IPS-NIHi7 (cell line): ENCODE measurements at regions not wholly inside any gene's neighbourhood (a gene's known extent, or its start where the extent isn't known, plus 50 kb on each side); places are given as distances from the start of the nearest gene placed in this dataset.
"Not testable (repeated sequence)": the region's sequence is repeated elsewhere in the genome, so short reads cannot be mapped to it uniquely, and the experiment has no call there.

Experiments used
- DNase-seq: peaks from one replicate; pipeline ENCODE4 v3.0.0; 2012; ENCODE audit warnings: mixed read lengths; ENCODE audit errors: extremely low spot score

- not testable (repeated sequence) for DNase-seq
These were observed 53.6 kb upstream of the MAPK10 start for GRCh38 chr4:86413426-86413825.

- DNase-seq: no peak
These were observed 54.8 kb upstream of the MAPK10 start for GRCh38 chr4:86414686-86415085.

GRCh38 chr4:86416081-86416480 is 56.2 kb upstream of the MAPK10 start:
- DNase-seq: no peak

- no peak for DNase-seq
These were observed 61.6 kb upstream of the MAPK10 start for GRCh38 chr4:86421461-86421860.

- DNase-seq: no peak
These were observed 71.8 kb upstream of the MAPK10 start for GRCh38 chr4:86431543-86432116.

- DNase-seq: no peak
These were observed 72.8 kb upstream of the MAPK10 start for GRCh38 chr4:86432559-86433134.

- DNase-seq: no peak
These were observed 79.4 kb upstream of the MAPK10 start for GRCh38 chr4:86439293-86439692.

GRCh38 chr4:86441175-86441936 is 81.5 kb upstream of the MAPK10 start:
- DNase-seq: peak; percentile 51

GRCh38 chr4:86442881-86443280 is 83.0 kb upstream of the MAPK10 start:
- no peak for DNase-seq

GRCh38 chr4:86443495-86443894 is 83.6 kb upstream of the MAPK10 start:
- no peak for DNase-seq

GRCh38 chr4:86446996-86447395 is 87.1 kb upstream of the MAPK10 start:
- DNase-seq: no peak

- DNase-seq: no peak
These were observed 89.0 kb upstream of the MAPK10 start for GRCh38 chr4:86448871-86449270.

- DNase-seq: no peak
These were observed 90.1 kb upstream of the MAPK10 start for GRCh38 chr4:86449746-86450588.

GRCh38 chr4:86450861-86451260 is 91.0 kb upstream of the MAPK10 start:
- DNase-seq: no peak

- peak; percentile 46 for DNase-seq
These were observed 91.9 kb upstream of the MAPK10 start for GRCh38 chr4:86451560-86452330.

GRCh38 chr4:86452422-86452891 is 92.6 kb upstream of the MAPK10 start:
- no peak for DNase-seq

GRCh38 chr4:86452924-86453531 is 93.2 kb upstream of the MAPK10 start:
- no peak for DNase-seq

GRCh38 chr4:86453611-86454072 is 93.8 kb upstream of the MAPK10 start:
- not testable (repeated sequence) for DNase-seq

- no peak for DNase-seq
These were observed 102.0 kb upstream of the MAPK10 start for GRCh38 chr4:86461849-86462248.

- no peak for DNase-seq
These were observed 112.6 kb upstream of the MAPK10 start for GRCh38 chr4:86472377-86473019.
